UCSD-AML1 (cell line): ENCODE measurements at regions not wholly inside any gene's neighbourhood (a gene's known extent, or its start where the extent isn't known, plus 50 kb on each side); places are given as distances from the start of the nearest gene placed in this dataset.
A peak's percentile ranks its signal among the peaks of the same experiment; 100 is the strongest.

Experiments used
- DNase-seq: peaks from one replicate; lab custom pipeline; 2025; ENCODE audit not compliant: unreplicated experiment; lab: John Stamatoyannopoulos, UW

DNA sequence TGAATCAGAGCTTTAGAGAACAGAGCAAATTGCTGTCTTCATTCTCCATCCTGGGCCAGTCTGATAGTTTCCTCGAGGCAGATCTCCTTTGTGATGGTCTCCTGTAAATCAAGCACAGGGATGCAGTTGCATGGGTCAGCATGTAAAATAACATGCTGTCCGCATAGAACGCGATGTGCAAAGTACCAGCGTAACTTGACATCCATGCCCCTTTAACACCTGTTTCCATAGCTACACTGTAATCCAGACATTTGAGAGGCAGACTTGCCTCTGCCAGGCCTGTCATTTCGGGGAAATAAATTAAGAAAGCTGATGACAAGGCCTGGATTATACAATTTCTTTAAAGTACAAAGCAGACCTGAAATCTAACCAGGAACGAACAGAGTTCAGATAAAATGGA, 413.5 kb downstream of the TLE4 start:
- no peak for DNase-seq

DNA sequence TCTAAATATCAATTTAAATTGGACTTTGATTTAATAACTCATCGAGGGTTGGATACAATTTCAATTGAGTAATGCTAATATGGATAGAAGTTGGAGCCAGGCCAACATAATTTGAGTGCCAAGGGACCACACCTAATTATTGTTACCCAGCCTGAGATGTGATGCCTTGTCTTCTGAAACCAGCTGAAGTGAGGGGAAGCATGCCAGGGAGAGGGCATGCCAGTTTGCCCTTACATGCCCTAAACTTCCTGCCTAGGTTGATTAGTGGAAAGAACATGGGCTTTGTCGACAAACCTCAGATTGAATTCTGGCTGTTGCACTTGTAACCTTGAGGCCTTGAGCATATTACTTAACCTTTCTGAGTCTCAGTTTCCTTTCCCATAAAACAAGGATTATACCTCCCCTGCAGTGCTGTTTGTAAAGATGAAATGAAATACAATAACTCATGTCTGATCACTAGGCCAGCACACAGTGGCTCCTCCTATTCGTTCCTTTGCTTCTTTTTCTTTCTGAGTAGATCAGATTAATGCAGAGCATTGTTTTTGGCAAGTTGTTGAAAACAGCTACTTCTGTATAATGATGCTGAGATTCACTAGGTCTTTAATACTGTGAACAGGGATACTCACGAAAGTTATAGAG, 412.8 kb downstream of the TLE4 start:
- no peak for DNase-seq

DNA sequence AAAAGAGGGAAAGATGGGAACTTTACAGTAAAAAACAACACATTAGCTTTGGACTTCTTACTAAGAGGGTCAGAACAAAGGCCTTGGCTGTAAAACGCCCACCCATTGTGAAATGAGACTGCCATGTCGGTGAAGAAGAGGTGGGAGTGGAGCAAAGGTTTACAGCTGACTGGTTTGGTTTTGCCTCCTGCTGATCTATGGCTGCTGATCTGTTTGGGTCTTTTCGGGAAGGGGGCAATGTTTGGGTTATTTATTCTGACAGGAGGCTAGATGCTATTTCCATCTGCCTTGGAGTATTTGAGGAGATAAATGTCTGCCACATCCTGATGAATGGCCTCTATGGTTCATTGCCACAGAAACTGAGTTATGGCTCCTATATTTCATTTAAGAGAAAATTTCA, 408.7 kb downstream of the TLE4 start:
- DNase-seq, result no peak

DNA sequence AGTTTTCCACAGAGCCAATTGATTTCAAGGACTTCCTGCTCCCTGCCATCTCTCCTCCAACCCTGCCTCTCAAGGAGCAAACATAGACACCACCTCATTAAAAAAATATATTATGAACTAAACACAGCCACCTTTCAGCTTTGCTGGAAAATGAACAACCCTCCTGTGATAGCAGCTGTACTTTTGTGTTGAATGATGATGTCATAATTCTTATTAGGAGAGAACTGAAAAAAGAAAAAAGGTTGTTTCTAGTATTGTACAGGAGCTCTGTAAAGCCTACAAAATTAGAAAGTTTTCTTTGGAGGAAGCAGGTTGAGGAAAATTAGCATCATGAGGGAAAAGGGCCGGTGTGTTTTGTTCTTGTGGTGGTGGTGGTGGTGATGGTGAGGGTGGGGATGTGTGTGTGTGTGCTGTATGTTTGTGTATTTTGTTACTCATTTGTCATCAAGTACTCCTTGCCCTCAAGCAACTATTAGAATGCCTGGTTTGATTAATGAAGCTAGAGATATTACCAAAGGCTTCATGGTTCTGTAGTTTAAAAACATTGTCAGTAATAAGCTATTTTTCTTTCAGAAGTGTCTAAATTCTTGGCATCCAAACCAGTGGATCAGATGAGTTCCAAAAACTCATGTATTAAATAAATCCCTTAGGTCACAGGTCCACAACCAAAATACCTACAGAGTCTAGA, 405.9 kb downstream of the TLE4 start:
- no peak for DNase-seq

GRCh38 chr9:79977074-79977435, 405.3 kb downstream of the TLE4 start:
- DNase-seq, result no peak

- DNase-seq, result no peak
These were observed 404.7 kb downstream of the TLE4 start for GRCh38 chr9:79976257-79977073.

DNA sequence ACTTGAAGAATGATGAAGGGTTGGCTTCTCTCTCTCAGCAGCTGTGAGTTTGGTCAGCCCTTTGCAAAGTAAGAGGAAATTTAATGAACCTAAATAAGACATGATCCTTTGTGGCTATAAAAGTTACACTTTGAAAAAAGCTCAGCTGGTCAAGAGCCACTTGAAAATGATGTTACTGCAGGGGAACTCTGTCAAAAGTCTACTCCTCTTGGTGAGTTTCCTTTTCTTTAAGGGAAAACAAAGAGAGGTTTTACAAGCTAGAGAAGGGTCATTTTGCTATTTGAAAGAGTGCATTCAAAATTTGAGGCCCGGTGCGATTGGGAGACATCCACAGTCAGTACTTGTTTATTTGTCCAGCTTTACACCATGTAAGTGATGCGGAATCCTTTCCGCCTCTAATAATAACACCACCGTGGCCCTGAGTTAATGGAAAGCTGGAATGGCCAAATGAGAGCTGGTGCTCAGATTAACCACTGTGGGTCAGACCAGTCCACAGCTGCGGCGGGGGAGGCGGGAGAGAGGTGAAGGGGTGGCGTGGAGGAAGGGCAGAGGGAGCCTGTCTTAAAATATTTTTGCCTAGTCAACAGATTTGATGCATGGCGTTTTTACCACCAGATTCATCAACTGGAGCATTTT, 404.0 kb downstream of the TLE4 start:
- no peak for DNase-seq

GRCh38 chr9:79974806-79975422, 403.1 kb downstream of the TLE4 start:
- DNase-seq, result no peak

DNA sequence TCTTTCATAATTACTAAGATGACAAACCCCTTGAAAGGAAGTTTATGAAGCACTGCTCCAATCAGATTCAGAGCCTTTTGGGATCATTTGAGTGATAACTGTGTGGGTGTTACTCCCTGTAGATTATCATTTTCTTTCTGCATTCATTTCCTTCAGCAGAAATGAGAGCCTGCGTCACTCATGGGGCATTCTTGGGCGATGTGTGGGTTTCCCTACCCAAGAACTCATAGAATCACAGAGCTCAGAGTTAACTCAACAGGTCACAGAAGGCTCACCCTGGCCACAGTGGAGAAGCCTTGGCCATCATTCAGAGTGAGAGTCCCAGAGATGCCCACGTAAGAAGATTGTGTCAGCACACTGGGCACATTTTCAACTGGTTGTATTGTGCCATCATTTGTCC, 401.9 kb downstream of the TLE4 start:
- DNase-seq, result no peak

- DNase-seq, result no peak
These were observed 398.3 kb downstream of the TLE4 start for GRCh38 chr9:79970146-79970425.

DNA sequence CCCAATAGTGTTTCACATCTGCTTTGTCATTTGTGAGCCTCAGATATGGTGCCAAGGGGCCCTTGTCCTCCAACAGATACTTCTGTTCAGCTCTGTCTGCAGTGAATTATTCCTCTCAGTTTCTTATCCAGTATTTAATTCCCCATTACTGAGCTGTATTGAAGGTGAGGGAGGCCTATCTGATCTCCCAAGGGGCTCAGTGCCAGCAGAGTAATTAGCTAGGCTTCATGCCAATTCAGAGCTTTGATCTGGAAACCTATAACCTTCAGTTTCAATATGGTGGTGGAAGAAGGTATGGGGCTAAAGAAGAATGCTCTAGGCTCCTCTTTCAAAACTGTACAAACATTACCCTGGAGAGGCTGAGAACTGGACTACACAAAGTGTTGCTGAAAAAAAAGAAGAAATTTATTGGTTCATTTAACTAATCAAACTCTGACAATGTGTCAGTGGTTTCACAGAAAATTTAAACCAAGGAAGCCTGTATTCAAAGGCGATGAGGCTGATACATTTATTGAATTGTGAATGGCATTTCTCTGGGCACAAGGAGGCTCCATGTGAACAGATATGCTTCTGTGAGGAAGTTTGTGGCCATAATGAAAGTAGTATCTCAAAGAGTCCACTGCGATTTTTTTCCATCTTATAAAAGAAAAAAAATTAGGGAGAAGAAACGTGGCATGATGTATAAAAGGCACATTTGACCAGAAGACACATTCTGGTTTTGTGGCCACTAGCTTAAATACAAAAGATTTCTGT, 397.8 kb downstream of the TLE4 start:
- no peak for DNase-seq

DNA sequence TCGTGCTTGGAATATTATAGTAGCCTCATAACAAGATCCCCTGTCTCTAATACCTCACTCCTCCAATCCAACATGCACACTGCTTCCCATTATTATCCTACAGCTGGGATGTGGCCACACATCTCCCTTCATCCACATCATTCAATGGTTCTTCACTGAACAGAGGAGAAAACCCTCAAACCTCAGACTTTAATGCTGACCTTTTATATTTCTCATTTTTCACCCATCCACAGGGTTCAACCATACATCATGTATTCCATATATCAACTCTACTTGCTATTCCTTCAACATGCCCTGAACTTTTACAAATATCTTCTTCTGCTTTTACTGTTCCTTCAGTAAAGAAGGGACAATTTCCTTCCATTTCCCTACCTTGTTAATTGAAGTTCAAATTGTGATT, 396.8 kb downstream of the TLE4 start:
- DNase-seq, result no peak

- DNase-seq, result no peak
These were observed 391.1 kb downstream of the TLE4 start for GRCh38 chr9:79962836-79963235.

DNA sequence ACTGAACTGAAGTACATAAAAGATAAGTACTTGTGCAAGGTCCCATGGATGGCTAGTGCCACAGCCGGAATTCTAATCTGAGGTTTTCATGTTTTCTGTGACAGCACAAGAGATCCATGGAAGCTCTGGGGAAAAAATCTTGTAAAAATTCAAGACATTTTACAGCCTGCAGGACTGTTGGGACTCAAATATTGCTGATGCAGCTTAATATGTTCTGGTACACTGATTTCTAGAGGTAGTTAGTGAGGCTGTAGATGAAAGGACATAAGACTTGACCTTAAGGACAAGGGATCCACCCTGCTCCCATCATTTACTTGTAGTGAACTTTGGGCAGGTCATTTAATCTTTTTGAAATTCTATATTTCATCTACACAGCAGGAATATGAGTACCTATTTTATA, 390.4 kb downstream of the TLE4 start:
- DNase-seq, result no peak

DNA sequence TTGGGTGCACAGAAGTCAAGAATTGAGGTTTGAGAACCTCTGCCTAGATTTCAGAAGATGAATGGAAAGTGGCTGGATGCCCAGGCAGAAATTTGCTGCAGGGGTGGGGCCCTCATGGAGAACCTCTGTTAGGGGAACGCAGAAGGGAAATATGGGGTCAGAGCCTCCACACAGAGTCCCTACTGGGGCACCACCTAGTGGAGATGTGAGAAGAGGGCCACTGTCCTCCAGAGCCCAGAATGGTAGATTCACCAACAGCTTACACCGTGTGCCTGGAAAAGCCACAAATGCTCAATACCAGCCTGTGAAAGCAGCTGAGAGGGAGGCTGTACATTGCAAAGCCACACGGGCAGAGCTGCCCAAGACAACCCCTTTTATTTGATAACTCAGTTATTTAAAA, 383.5 kb downstream of the TLE4 start:
- DNase-seq, result peak; percentile 12

DNA sequence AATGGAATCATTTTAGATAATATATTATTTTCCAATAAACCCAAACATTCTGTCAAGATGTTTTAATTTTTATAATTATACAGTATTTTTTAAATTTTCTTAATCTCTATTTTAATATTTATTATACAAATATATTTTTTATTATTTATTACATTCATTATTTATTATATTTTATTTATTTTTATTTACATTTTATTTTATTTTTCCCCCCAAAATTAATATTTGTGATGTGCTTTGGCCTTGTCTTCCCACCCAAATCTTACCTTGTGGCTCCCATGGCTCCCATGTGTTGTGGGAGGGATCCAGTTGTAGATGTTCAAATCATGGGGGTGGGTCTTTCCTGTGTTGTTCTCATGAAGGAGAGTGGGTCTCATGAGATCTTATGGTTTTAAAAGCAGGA, 382.1 kb downstream of the TLE4 start:
- DNase-seq, result no peak

- no peak for DNase-seq
These were observed 380.6 kb downstream of the TLE4 start for GRCh38 chr9:79952401-79952800.

- no peak for DNase-seq
These were observed 374.9 kb downstream of the TLE4 start for GRCh38 chr9:79946712-79947111.

DNA sequence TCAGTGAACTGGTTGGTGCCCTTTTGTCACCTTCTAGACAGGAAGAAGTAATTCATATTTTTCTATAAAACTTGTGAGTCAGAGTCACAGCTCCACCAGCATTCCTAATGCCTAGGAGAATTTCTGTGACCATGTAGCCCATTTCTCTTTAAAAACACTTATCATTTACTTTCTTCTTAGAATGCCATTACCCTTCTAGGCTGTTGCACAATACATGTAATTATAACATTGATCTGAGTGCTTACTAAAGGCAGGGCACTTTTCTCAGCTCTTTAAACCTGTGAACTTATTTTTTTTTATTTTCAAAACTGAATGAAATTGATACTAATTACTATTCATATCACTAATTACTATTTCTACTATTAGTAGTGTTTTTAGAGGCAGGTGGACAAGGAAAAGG, 373.7 kb downstream of the TLE4 start:
- no peak for DNase-seq

DNA sequence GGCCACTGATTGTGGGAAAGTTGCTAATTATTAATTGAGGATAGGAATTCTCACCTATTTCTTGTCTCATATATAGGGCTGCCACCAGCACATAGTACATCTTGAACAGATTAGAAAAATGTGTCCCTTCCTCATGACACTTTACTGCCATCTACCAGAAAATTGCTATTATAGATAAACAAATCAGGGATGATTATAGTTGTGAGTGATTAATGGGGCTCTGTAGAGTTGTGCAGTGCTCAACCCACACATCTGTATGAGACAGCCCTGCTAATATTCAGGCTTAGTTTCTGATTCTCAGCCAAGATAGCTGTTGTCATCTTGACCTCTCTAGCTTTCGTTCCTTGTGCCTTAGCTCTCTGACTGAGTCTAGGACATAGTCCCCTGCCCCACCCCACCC, 373.3 kb downstream of the TLE4 start:
- DNase-seq, result no peak

GRCh38 chr9:79940919-79941318, 369.2 kb downstream of the TLE4 start:
- no peak for DNase-seq
